ENCODE measurements at regions not wholly inside any gene's neighbourhood (a gene's known extent, or its start where the extent isn't known, plus 50 kb on each side); places are given as distances from the start of the nearest gene placed in this dataset.

DNA sequence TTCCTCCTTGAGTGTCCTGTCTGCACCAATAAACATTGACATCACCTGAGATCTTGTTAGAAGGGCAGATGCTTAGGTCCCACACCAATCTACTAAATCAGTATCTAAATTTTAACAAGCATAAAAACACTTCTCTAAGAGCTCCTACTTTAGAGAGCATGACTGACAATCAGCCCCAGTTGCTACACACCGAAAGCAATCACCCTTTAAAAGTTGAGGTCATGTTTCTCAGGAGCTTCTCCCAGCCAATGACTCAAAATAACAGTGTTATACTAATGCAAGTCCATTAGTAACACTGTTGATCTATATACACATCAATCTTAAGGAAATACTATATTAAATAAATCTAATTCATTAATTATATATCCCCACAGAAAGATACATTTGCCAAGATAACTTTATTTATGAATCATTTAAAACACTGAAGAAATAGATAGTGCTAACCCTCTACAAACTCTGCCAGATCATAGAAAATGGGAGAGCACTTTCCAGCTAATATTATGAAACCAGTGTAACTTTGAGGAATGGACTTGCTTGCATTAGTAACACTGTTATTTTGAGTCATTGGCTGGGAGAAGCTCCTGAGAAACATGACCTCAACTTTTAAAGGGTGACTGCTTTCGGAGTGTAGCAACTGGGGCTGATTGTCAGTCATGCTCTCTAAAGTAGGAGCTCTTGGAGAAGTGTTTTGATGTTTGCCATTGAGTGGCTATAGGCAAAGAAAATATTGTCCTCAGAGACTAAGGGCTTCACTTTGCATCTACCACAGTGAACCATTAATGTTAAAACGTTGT, 109.8 kb upstream of the HDX start:
- H3K36me3 Mint-ChIP-seq = no peaks in the 10 kb centered on the region
- no peaks in the 10 kb centered on the region for H3K27me3 Mint-ChIP-seq
- H3K4me3 Mint-ChIP-seq = no peak overlapping the region
- CTCF ChIA-PET = no interaction called here
- no peaks in the 10 kb centered on the region for H3K9me3 Mint-ChIP-seq
- no peak for DNase-seq
- H3K4me1 Mint-ChIP-seq (ENCODE audit: low read depth) = no peaks in the 10 kb centered on the region
- intact Hi-C loops (cut with micrococcal nuclease) = no loop called here
- POLR2A ChIA-PET = no interaction called here
- no peak overlapping the region for H3K27ac Mint-ChIP-seq

GRCh38 chrX:84634201-84634782, 132.0 kb upstream of the HDX start:
- no peak for DNase-seq
- no peak overlapping the region for H3K27ac Mint-ChIP-seq
- intact Hi-C loops (cut with micrococcal nuclease) = no loop called here
- H3K4me1 Mint-ChIP-seq (ENCODE audit: low read depth) = no peaks in the 10 kb centered on the region
- no peaks in the 10 kb centered on the region for H3K27me3 Mint-ChIP-seq
- no peaks in the 10 kb centered on the region for H3K9me3 Mint-ChIP-seq
- CTCF ChIA-PET = no interaction called here
- no peak overlapping the region for H3K4me3 Mint-ChIP-seq
- POLR2A ChIA-PET = no interaction called here
- no peaks in the 10 kb centered on the region for H3K36me3 Mint-ChIP-seq

GRCh38 chrX:84666086-84666485, 163.8 kb upstream of the HDX start:
- ChIA-PET POLR2A (no interaction called here), CTCF (no interaction called here)
- no peak for DNase-seq
- H3K9me3 Mint-ChIP-seq = no peaks in the 10 kb centered on the region
- no peak overlapping the region for H3K4me3 Mint-ChIP-seq
- no peak overlapping the region for H3K27ac Mint-ChIP-seq
- H3K36me3 Mint-ChIP-seq = no peaks in the 10 kb centered on the region
- H3K4me1 Mint-ChIP-seq (ENCODE audit: low read depth) = no peaks in the 10 kb centered on the region
- no peaks in the 10 kb centered on the region for H3K27me3 Mint-ChIP-seq
- intact Hi-C loops (cut with micrococcal nuclease) = no loop called here

DNA sequence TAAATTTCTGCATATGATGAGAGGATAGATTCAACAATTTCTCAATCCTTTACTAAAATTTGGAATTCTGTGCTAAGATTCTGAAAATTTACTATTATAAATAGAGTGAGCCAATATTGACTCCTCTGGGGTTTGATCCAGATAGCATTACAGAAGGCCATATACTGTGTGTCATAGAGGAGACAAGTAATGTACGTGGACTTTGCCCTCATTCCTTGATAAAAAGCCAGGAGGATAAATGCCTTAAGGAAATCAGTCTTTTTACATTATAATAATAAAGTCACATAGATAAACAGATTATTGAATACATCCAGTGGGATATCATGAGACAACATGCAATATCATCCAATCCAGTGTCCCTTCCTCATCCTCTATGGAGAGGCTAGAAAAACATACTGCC, 188.0 kb upstream of the HDX start:
- no peaks in the 10 kb centered on the region for H3K36me3 Mint-ChIP-seq
- H3K4me3 Mint-ChIP-seq = no peak overlapping the region
- POLR2A ChIA-PET = no interaction called here
- H3K9me3 Mint-ChIP-seq = no peaks in the 10 kb centered on the region
- CTCF ChIA-PET = no interaction called here
- no peaks in the 10 kb centered on the region for H3K4me1 Mint-ChIP-seq (ENCODE audit: low read depth)
- no peaks in the 10 kb centered on the region for H3K27me3 Mint-ChIP-seq
- DNase-seq = no peak
- no peak overlapping the region for H3K27ac Mint-ChIP-seq
- intact Hi-C loops (cut with micrococcal nuclease) = no loop called here

GRCh38 chrX:84709987-84710386, 207.7 kb upstream of the HDX start:
- POLR2A ChIA-PET = no interaction called here
- CTCF ChIA-PET = no interaction called here
- Mint-ChIP-seq H3K4me1 (ENCODE audit: low read depth) (no peaks in the 10 kb centered on the region), H3K27me3 (no peaks in the 10 kb centered on the region), H3K4me3 (no peak overlapping the region), H3K36me3 (no peaks in the 10 kb centered on the region), H3K27ac (no peak overlapping the region), H3K9me3 (no peaks in the 10 kb centered on the region)
- intact Hi-C loops (cut with micrococcal nuclease) = no loop called here
- DNase-seq = no peak

- Mint-ChIP-seq H3K4me3 (no peak overlapping the region), H3K36me3 (no peaks in the 10 kb centered on the region), H3K4me1 (ENCODE audit: low read depth) (no peaks in the 10 kb centered on the region), H3K27ac (no peak overlapping the region), H3K27me3 (no peaks in the 10 kb centered on the region), H3K9me3 (no peaks in the 10 kb centered on the region)
- no peak for DNase-seq
- intact Hi-C loops (cut with micrococcal nuclease) = no loop called here
- CTCF ChIA-PET = no interaction called here
- POLR2A ChIA-PET = no interaction called here
Observed at GRCh38 chrX:84710611-84711010, 208.4 kb upstream of the HDX start.

DNA sequence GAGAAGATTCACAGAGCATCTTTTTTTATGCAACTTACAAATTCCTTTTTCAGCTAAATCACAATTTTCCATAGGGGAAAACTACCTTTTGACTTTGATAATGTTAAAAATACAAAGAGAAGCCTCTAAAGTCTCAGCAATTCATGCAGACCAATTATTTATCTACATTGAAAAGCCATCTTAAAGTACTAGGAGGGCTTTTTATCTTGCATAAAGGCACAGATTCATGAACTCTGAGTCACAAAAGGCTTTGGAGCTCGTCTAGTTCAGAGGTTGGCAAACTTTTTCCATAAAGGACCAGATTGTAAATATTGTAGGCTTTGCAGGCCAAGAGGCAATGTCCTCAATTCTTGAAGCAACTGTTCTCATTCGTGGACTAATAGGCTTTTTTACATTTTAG, 210.4 kb upstream of the HDX start:
- H3K27ac Mint-ChIP-seq = no peak overlapping the region
- no peaks in the 10 kb centered on the region for H3K36me3 Mint-ChIP-seq
- intact Hi-C loops (cut with micrococcal nuclease) = no loop called here

DNA sequence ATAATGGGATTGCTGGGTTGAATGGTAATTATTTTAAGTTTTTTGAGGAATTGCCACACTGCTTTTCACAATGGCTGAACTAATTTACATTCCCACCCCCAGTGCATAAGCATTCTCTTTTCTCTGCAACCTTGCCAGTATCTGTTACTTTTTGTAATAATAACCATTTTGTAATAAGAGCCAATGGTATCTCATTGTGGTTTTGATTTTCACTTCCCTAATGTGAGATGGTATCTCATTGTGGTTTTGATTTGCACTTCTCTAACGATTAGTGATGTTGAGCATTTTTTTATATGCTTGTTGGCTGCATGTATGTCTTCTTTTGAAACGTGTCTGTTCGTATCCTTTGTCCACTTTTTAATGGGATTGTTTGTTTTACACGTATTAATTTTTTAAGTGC, 213.1 kb upstream of the HDX start:
- ChIA-PET POLR2A (no interaction called here), CTCF (no interaction called here)
- intact Hi-C loops (cut with micrococcal nuclease) = no loop called here
- Mint-ChIP-seq H3K27me3 (no peaks in the 10 kb centered on the region), H3K9me3 (no peaks in the 10 kb centered on the region), H3K27ac (no peak overlapping the region), H3K4me3 (no peak overlapping the region), H3K36me3 (no peaks in the 10 kb centered on the region), H3K4me1 (ENCODE audit: low read depth) (no peaks in the 10 kb centered on the region)
- no peak for DNase-seq

More for the DNA sequence above, 210.4 kb upstream of the HDX start:
- H3K27me3 Mint-ChIP-seq = no peaks in the 10 kb centered on the region
- POLR2A ChIA-PET = no interaction called here
- no peaks in the 10 kb centered on the region for H3K4me1 Mint-ChIP-seq (ENCODE audit: low read depth)
- DNase-seq = no peak
- CTCF ChIA-PET = no interaction called here
- no peak overlapping the region for H3K4me3 Mint-ChIP-seq
- H3K9me3 Mint-ChIP-seq = no peaks in the 10 kb centered on the region

DNA sequence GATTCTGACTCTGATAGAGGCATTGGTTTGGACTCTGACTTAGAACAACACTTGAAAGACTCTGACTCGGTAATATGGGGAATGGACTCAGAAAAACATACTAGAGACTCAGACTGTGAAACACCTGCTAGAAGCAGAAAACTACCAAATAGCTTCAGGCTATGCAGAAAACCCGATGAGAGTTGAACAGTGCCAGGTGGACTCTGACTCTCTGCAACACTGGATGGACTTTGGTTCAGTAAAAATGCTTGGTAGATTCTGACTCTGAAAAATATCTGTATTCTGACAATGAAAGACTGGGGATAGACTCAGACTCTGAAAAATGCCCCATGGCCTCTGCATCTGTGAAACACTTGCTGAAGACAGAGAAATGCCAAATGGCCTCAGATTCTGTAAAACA, 215.1 kb upstream of the HDX start:
- no peaks in the 10 kb centered on the region for H3K9me3 Mint-ChIP-seq
- DNase-seq = no peak
- H3K4me3 Mint-ChIP-seq = no peak overlapping the region
- H3K4me1 Mint-ChIP-seq (ENCODE audit: low read depth) = no peaks in the 10 kb centered on the region
- ChIA-PET POLR2A (no interaction called here), CTCF (no interaction called here)
- no peak overlapping the region for H3K27ac Mint-ChIP-seq
- intact Hi-C loops (cut with micrococcal nuclease) = no loop called here
- H3K36me3 Mint-ChIP-seq = no peaks in the 10 kb centered on the region
- no peaks in the 10 kb centered on the region for H3K27me3 Mint-ChIP-seq

- Mint-ChIP-seq H3K27ac (no peak overlapping the region), H3K27me3 (no peaks in the 10 kb centered on the region), H3K4me1 (ENCODE audit: low read depth) (no peaks in the 10 kb centered on the region), H3K9me3 (no peaks in the 10 kb centered on the region), H3K36me3 (no peaks in the 10 kb centered on the region), H3K4me3 (no peak overlapping the region)
- intact Hi-C loops (cut with micrococcal nuclease) = no loop called here
- ChIA-PET POLR2A (no interaction called here), CTCF (no interaction called here)
- no peak for DNase-seq
Observed at GRCh38 chrX:84721416-84721815, 219.2 kb upstream of the HDX start.

DNA sequence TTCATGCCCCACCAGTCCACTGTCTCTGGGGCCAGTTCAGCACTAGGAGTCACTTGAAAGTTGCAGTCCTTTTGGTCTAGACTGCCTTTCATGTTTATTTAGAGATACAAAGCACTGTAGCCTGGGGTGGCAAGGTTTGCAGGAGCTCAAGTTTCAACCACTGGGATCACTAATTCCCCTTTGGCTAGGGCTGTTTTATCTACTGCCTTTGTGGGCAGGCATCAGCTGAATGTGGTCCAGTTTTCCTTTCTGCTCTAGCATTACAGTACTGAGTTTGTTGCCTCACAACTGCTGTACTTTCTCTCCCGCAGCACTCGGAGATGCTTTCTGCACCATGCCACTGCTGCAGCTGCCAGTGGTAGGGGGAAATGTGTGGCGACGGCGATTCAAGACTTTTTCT, 222.3 kb upstream of the HDX start:
- POLR2A ChIA-PET = no interaction called here
- H3K36me3 Mint-ChIP-seq = no peaks in the 10 kb centered on the region
- no peak overlapping the region for H3K27ac Mint-ChIP-seq
- H3K9me3 Mint-ChIP-seq = no peaks in the 10 kb centered on the region
- H3K4me3 Mint-ChIP-seq = no peak overlapping the region
- no peaks in the 10 kb centered on the region for H3K4me1 Mint-ChIP-seq (ENCODE audit: low read depth)
- H3K27me3 Mint-ChIP-seq = no peaks in the 10 kb centered on the region
- intact Hi-C loops (cut with micrococcal nuclease) = no loop called here
- CTCF ChIA-PET = no interaction called here
- DNase-seq = no peak

DNA sequence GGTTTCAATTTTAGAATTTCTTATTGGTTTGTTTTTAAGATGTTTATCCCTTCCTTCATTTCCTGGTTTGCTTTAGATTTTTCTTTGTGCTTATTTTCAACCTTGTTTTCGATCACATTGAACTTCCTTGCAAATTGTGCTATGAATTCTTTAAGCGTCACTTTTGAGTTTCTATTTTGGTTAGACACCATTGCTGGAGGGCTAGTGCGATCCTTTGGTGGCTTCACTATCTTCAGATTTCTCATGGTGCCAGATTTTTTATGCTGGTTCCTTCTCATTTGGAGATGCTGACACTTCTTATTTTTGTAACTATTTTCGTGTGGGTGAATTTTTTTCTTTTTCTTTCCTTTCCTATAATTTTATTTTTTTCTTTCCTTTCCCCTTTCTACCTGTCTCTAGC, 227.2 kb upstream of the HDX start:
- intact Hi-C loops (cut with micrococcal nuclease) = loop anchor here (2.0 kb wide), 1 partner anchor 323 kb away; no protein-coding TSS in a partner anchor
- Mint-ChIP-seq H3K9me3 (no peaks in the 10 kb centered on the region), H3K4me1 (ENCODE audit: low read depth) (no peaks in the 10 kb centered on the region), H3K27me3 (no peaks in the 10 kb centered on the region), H3K36me3 (no peaks in the 10 kb centered on the region), H3K4me3 (no peak overlapping the region), H3K27ac (no peak overlapping the region)
- POLR2A ChIA-PET = no interaction called here
- CTCF ChIA-PET = no interaction called here
- DNase-seq = no peak

GRCh38 chrX:84729809-84730208, 227.6 kb upstream of the HDX start:
- intact Hi-C loops (cut with micrococcal nuclease) = loop anchor here (2.0 kb wide), 1 partner anchor 323 kb away; no protein-coding TSS in a partner anchor
- no peaks in the 10 kb centered on the region for H3K9me3 Mint-ChIP-seq
- no peak for DNase-seq
- H3K27me3 Mint-ChIP-seq = no peaks in the 10 kb centered on the region
- POLR2A ChIA-PET = no interaction called here
- CTCF ChIA-PET = no interaction called here
- no peaks in the 10 kb centered on the region for H3K36me3 Mint-ChIP-seq
- no peak overlapping the region for H3K27ac Mint-ChIP-seq
- no peaks in the 10 kb centered on the region for H3K4me1 Mint-ChIP-seq (ENCODE audit: low read depth)
- no peak overlapping the region for H3K4me3 Mint-ChIP-seq

All from activated CD4-positive, alpha-beta memory T cell treated with anti-CD3 and anti-CD28 coated beads for 36 hours (primary cell).